OCI-LY1 (cell line): ENCODE measurements at regions not wholly inside any gene's neighbourhood (a gene's known extent, or its start where the extent isn't known, plus 50 kb on each side); places are given as distances from the start of the nearest gene placed in this dataset.

Experiments
- CTCF ChIP-seq: fragments of 200-600 bp; sonication (generic), shearing (Covaris generic); IDR thresholded peaks from 2 replicates; pipeline ENCODE4 v1.5.1; 2017; ENCODE audit warnings: mild to moderate bottlenecking, antibody characterized with exemption, low read length, moderate library complexity, mixed read lengths
- EZH2 ChIP-seq: fragments of 200-600 bp; sonication (generic), shearing (Covaris generic); IDR thresholded peaks from 2 replicates; pipeline ENCODE4 v1.8.0; 2017; ENCODE audit warnings: borderline replicate concordance, mixed run types, mild to moderate bottlenecking, antibody characterized with exemption, low read length, moderate library complexity, mixed read lengths

DNA sequence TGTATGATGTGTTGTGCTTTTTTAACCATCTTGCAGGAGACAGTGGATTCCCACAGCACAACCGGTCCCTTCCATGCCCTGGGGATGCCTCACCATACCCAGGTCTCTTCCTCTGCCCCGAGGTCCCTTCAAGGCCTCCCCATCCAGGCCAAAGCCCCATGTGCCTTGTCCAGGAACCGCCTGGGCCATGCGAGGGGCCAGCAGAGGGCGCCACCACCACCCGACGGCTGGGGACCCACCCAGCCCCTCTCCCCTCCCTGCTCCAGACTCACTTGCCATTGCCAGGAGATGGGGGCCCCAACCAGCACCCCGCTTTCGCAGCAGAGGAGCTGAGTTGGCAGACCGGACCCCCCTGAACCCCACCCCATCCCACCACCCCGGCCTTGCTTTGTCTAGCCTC lies 485.5 kb downstream of the TRAM1L1 start:
- TF ChIP-seq CTCF (peak; percentile 58), EZH2 (no peak)
